ENCODE measurements at regions not wholly inside any gene's neighbourhood (a gene's known extent, or its start where the extent isn't known, plus 50 kb on each side); places are given as distances from the start of the nearest gene placed in this dataset.

DNA sequence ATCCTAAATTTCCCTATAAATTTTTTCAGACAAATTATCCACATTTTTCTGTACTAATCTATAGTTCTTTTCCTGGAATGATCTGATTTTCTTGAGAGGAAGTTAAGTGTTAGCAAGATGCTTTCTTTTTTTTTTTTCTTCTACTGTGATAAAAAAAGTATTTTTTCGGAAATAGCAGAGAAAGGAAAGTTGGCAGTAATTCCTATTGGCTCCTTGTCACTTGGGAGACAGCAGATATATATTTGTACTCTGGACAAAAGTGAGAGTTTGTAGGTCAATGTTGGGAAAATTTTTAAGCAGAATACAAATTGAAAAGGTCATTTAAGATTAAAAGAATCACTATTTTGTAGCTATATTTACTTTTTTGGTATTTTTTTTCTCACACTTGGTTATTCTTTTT, 635.7 kb upstream of the NRXN1 start:
- ATAC-seq (no peak), DNase-seq (no peak)
- Mint-ChIP-seq H3K27ac (no peak overlapping the region), H3K4me1 (no peaks in the 10 kb centered on the region), H3K27me3 (no peaks in the 10 kb centered on the region), H3K9me3 (ENCODE audit: low read depth) (peaks cover 13% of the 10 kb centered on the region), H3K36me3 (no peaks in the 10 kb centered on the region), H3K4me3 (no peak overlapping the region)
- CTCF ChIA-PET, result no interaction called here

DNA sequence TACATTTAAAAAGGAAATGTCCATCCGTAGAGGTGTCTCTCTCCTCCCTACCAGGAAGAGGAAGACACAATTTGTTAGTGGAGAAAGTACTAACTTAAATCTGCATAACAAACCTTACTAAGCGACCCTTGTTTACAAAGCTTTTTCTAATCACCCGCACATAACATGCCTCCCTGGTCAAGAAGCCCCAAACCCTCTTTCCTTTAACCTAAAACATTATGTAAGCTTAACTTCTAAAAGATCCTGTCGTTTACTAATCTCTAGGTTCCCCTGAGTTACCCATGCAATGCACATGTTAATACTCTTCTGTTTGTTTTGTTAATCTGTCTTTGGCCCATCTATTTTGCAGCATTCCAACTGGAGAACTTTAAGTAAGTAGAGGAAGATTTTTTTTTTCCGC, 630.3 kb upstream of the NRXN1 start:
- peaks cover 13% of the 10 kb centered on the region for H3K9me3 Mint-ChIP-seq (ENCODE audit: low read depth)
- no peaks in the 10 kb centered on the region for H3K27me3 Mint-ChIP-seq
- no peaks in the 10 kb centered on the region for H3K36me3 Mint-ChIP-seq
- CTCF ChIA-PET, result no interaction called here
- no peaks in the 10 kb centered on the region for H3K4me1 Mint-ChIP-seq
- DNase-seq (no peak), ATAC-seq (no peak)
- no peak overlapping the region for H3K4me3 Mint-ChIP-seq
- H3K27ac Mint-ChIP-seq, result no peak overlapping the region

DNA sequence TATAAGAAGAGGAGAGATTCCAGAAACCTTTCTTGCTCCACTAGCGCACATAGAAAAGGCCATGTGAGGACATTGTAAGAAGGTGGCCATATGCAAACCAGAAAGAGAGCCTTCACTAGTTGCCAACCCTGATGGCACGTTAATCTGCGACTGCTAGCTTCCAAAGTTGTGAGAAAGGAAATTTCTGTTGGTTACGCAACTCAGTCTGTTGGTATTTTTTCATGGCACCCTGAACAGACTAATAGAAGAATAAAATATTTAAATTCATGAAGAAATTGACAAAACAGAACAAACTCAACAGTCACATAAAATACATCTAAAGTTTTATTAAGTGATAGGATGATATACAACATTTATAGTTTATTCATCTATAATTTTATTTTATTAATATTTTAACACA, 625.9 kb upstream of the NRXN1 start:
- CTCF ChIA-PET, result interaction anchor here (1.0 kb wide), 1 partner anchor 34 kb away, joined by 3 read pairs; no protein-coding TSS in a partner anchor

DNA sequence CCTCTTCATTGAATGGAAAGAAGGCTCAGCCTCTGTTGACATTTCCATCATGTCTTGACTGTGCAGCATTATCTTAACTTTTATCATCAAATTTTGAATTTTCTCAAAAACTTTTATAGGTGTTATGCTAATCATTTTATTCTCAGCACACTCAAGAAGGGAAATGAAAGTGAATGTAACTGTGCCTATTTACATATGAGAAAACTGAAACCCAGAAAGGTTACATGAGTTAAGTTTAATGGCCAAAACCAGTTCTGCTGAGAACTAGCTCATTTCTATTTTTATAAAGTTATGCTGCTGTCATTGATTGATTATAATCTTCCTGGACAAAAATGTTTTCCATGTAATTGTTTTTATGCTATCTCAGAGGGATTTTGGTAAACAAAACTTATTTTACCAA, 618.8 kb upstream of the NRXN1 start:
- ATAC-seq (no peak), DNase-seq (no peak)
- no peaks in the 10 kb centered on the region for H3K4me1 Mint-ChIP-seq
- H3K4me3 Mint-ChIP-seq, result no peak overlapping the region
- H3K27ac Mint-ChIP-seq, result no peak overlapping the region
- H3K36me3 Mint-ChIP-seq, result no peaks in the 10 kb centered on the region
- no peaks in the 10 kb centered on the region for H3K27me3 Mint-ChIP-seq
- peaks cover 3% of the 10 kb centered on the region for H3K9me3 Mint-ChIP-seq (ENCODE audit: low read depth)
- CTCF ChIA-PET, result no interaction called here

More for the DNA sequence above, 625.9 kb upstream of the NRXN1 start:
- H3K4me3 Mint-ChIP-seq, result no peak overlapping the region
- DNase-seq, result no peak
- no peaks in the 10 kb centered on the region for H3K36me3 Mint-ChIP-seq
- H3K9me3 Mint-ChIP-seq (ENCODE audit: low read depth), result peaks cover 8% of the 10 kb centered on the region
- no peaks in the 10 kb centered on the region for H3K27me3 Mint-ChIP-seq
- ATAC-seq, result no peak
- H3K27ac Mint-ChIP-seq, result no peak overlapping the region
- H3K4me1 Mint-ChIP-seq, result no peaks in the 10 kb centered on the region

DNA sequence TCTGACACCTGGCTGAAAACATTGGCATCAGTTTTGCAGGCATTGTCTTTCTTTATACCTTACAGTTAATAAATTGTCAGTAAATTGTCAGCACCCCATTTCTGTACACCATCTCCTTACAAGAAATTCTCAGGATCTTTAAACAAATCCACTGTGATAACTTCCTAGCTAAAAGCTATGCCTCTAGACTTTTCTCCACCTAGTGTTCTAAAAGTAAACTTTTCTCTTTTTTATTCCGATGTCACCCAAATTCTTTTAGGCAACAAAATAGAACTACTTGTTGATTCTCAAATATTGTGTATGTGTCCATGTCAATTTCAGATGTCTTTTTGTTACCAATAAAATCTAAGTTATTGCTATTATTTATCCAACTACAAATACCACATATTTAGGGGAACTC, 617.4 kb upstream of the NRXN1 start:
- ATAC-seq, result no peak
- Mint-ChIP-seq H3K4me1 (no peaks in the 10 kb centered on the region), H3K36me3 (no peaks in the 10 kb centered on the region), H3K9me3 (ENCODE audit: low read depth) (peaks cover 2% of the 10 kb centered on the region), H3K27me3 (no peaks in the 10 kb centered on the region), H3K27ac (no peak overlapping the region), H3K4me3 (no peak overlapping the region)
- CTCF ChIA-PET, result no interaction called here
- DNase-seq, result no peak

- CTCF ChIA-PET, result no interaction called here
- ATAC-seq (no peak), DNase-seq (no peak)
- Mint-ChIP-seq H3K4me1 (no peaks in the 10 kb centered on the region), H3K27me3 (no peaks in the 10 kb centered on the region), H3K36me3 (no peaks in the 10 kb centered on the region), H3K4me3 (no peak overlapping the region), H3K27ac (no peak overlapping the region), H3K9me3 (ENCODE audit: low read depth) (peaks cover 9% of the 10 kb centered on the region)
Measured at GRCh38 chr2:51638811-51639210, 606.9 kb upstream of the NRXN1 start.

GRCh38 chr2:51633073-51633472, 601.1 kb upstream of the NRXN1 start:
- no peak overlapping the region for H3K27ac Mint-ChIP-seq
- peaks cover 12% of the 10 kb centered on the region for H3K9me3 Mint-ChIP-seq (ENCODE audit: low read depth)
- no peaks in the 10 kb centered on the region for H3K27me3 Mint-ChIP-seq
- H3K4me3 Mint-ChIP-seq, result no peak overlapping the region
- no peak for DNase-seq
- no peaks in the 10 kb centered on the region for H3K4me1 Mint-ChIP-seq
- CTCF ChIA-PET, result no interaction called here
- no peaks in the 10 kb centered on the region for H3K36me3 Mint-ChIP-seq
- no peak for ATAC-seq

DNA sequence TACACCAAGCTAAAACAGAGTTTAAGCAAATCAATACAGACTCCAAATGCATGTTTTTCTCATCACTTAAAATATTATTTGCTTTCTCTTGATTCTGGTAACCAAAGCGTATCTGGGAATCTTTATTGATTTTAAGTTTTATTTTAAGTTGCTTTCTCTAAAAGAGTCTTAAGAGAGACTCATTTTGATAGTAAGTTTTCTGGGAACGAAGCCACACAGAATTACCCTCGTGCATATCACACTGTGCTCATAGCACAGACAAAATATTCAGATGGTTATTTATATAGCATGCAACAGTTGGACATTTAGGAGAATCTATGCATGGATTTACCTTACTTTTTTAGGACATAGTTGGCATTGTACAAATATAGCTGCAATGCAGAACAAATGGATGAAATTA, 597.5 kb upstream of the NRXN1 start:
- H3K9me3 Mint-ChIP-seq (ENCODE audit: low read depth), result peaks cover 9% of the 10 kb centered on the region
- no peak for ATAC-seq
- no peak for DNase-seq
- no peaks in the 10 kb centered on the region for H3K4me1 Mint-ChIP-seq
- H3K27me3 Mint-ChIP-seq, result no peaks in the 10 kb centered on the region
- no peak overlapping the region for H3K4me3 Mint-ChIP-seq
- no peak overlapping the region for H3K27ac Mint-ChIP-seq
- CTCF ChIA-PET, result no interaction called here
- H3K36me3 Mint-ChIP-seq, result no peaks in the 10 kb centered on the region

DNA sequence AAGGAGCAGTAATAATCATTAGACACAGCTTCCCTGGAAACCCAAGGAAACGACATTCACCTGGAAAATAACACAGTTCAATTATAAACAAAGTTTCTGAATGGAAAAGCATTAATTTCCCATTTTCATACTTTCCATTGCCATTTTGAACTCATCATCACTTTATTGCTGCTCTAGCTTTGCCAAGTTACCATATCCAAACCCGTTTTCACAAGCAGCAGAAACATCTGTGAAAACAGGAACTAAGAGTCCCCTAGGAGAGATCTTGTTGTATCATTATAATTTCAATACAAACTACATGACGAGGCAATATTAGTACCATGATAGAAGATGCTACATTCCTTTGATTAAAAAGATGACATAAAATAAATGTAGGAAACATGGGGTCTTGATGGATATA, 597.0 kb upstream of the NRXN1 start:
- Mint-ChIP-seq H3K4me1 (no peaks in the 10 kb centered on the region), H3K27ac (no peak overlapping the region), H3K4me3 (no peak overlapping the region), H3K27me3 (no peaks in the 10 kb centered on the region), H3K9me3 (ENCODE audit: low read depth) (peaks cover 9% of the 10 kb centered on the region), H3K36me3 (no peaks in the 10 kb centered on the region)
- CTCF ChIA-PET, result no interaction called here
- DNase-seq (no peak), ATAC-seq (no peak)

DNA sequence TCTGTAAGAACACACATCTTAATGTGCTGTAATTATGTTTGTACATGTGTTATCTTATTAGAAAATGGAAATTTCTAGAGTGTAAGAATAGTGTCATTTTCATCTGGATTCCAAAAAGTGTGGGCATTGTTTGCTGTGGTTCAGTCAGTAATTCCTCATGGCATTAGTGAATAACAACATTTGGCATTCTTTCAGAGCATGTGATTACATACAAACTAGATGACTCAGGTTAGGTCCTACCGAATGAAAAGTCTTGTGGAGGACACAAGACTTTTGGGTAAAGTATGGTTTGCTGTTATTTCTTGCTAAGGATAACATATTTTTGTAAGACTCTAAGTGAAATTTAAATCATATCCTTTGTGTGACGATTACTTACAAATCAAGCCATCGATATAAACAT, 593.1 kb upstream of the NRXN1 start:
- CTCF ChIA-PET, result no interaction called here
- no peak overlapping the region for H3K4me3 Mint-ChIP-seq
- peaks cover 17% of the 10 kb centered on the region for H3K9me3 Mint-ChIP-seq (ENCODE audit: low read depth)
- ATAC-seq (no peak), DNase-seq (no peak)
- H3K36me3 Mint-ChIP-seq, result no peaks in the 10 kb centered on the region
- H3K27ac Mint-ChIP-seq, result no peak overlapping the region
- no peaks in the 10 kb centered on the region for H3K27me3 Mint-ChIP-seq
- no peaks in the 10 kb centered on the region for H3K4me1 Mint-ChIP-seq

DNA sequence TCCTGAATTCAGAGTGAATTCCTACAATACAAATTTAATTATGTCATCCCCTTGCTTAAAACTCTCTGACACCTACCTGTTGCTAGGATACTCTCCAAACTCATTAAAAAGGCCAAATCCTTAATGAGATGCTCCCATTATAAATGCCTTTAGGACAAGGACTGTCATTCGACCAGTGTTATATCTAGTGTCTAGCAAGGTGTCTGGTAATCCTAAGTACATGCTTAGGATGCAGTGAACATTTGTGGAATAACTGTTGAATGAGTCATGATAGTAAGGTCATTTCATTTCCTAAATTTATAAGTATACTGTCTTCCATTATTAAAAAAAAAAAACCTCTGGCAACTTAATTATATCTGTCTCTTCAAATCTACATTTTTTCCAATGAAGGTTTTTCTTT, 588.9 kb upstream of the NRXN1 start:
- no peaks in the 10 kb centered on the region for H3K4me1 Mint-ChIP-seq
- H3K36me3 Mint-ChIP-seq, result no peaks in the 10 kb centered on the region
- CTCF ChIA-PET, result no interaction called here
- DNase-seq (no peak), ATAC-seq (no peak)
- H3K4me3 Mint-ChIP-seq, result no peak overlapping the region
- H3K27me3 Mint-ChIP-seq, result no peaks in the 10 kb centered on the region
- H3K9me3 Mint-ChIP-seq (ENCODE audit: low read depth), result peaks cover 22% of the 10 kb centered on the region
- H3K27ac Mint-ChIP-seq, result no peak overlapping the region

GRCh38 chr2:51619961-51620360, 588.0 kb upstream of the NRXN1 start:
- H3K9me3 Mint-ChIP-seq (ENCODE audit: low read depth), result peaks cover 22% of the 10 kb centered on the region

GRCh38 chr2:51612387-51612786, 580.5 kb upstream of the NRXN1 start:
- H3K4me1 Mint-ChIP-seq, result no peaks in the 10 kb centered on the region
- H3K9me3 Mint-ChIP-seq (ENCODE audit: low read depth), result peaks cover 7% of the 10 kb centered on the region
- no peak for DNase-seq
- no peak for ATAC-seq
- no peaks in the 10 kb centered on the region for H3K36me3 Mint-ChIP-seq
- H3K27ac Mint-ChIP-seq, result no peak overlapping the region
- H3K27me3 Mint-ChIP-seq, result no peaks in the 10 kb centered on the region
- no peak overlapping the region for H3K4me3 Mint-ChIP-seq
- CTCF ChIA-PET, result no interaction called here

More at GRCh38 chr2:51619961-51620360, 588.0 kb upstream of the NRXN1 start:
- no peaks in the 10 kb centered on the region for H3K36me3 Mint-ChIP-seq
- DNase-seq (no peak), ATAC-seq (no peak)
- CTCF ChIA-PET, result no interaction called here
- no peak overlapping the region for H3K27ac Mint-ChIP-seq
- H3K4me1 Mint-ChIP-seq, result no peaks in the 10 kb centered on the region
- H3K4me3 Mint-ChIP-seq, result no peak overlapping the region
- no peaks in the 10 kb centered on the region for H3K27me3 Mint-ChIP-seq

DNA sequence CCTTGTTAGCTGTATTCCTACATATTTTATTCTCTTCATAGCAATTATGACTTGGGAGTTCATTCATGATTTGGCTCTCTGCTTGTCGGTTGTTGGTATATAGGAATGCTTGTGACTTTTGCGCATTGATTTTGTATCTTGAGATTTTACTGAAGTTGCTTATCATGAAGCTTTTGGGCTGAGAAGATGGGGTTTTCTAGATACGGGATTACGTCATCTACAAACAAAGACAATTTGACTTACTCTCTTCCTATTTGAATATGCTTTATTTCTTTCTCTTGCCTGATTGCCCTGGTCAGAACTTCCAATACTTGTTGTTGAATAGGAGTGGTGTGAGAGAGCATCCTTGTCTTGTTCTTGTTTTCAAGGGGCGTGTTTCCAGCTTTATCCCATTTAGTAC, 569.8 kb upstream of the NRXN1 start:
- Mint-ChIP-seq H3K9me3 (ENCODE audit: low read depth) (peaks cover 15% of the 10 kb centered on the region), H3K4me3 (no peak overlapping the region), H3K27me3 (no peaks in the 10 kb centered on the region), H3K36me3 (no peaks in the 10 kb centered on the region), H3K4me1 (no peaks in the 10 kb centered on the region), H3K27ac (no peak overlapping the region)
- CTCF ChIA-PET, result interaction anchor here (0.6 kb wide), 1 partner anchor 63 kb away, joined by 3 read pairs; no protein-coding TSS in a partner anchor
- no peak for ATAC-seq
- no peak for DNase-seq

- Mint-ChIP-seq H3K4me3 (peak overlapping the region; percentile 20), H3K27me3 (no peaks in the 10 kb centered on the region), H3K4me1 (no peaks in the 10 kb centered on the region), H3K27ac (no peak overlapping the region), H3K36me3 (no peaks in the 10 kb centered on the region), H3K9me3 (ENCODE audit: low read depth) (peaks cover 2% of the 10 kb centered on the region)
- CTCF ChIA-PET, result no interaction called here
- no peak for DNase-seq
- no peak for ATAC-seq
Measured at GRCh38 chr2:51597086-51597485, 565.2 kb upstream of the NRXN1 start.
